ENCODE measurements at regions not wholly inside any gene's neighbourhood (a gene's known extent, or its start where the extent isn't known, plus 50 kb on each side); places are given as distances from the start of the nearest gene placed in this dataset.

DNA sequence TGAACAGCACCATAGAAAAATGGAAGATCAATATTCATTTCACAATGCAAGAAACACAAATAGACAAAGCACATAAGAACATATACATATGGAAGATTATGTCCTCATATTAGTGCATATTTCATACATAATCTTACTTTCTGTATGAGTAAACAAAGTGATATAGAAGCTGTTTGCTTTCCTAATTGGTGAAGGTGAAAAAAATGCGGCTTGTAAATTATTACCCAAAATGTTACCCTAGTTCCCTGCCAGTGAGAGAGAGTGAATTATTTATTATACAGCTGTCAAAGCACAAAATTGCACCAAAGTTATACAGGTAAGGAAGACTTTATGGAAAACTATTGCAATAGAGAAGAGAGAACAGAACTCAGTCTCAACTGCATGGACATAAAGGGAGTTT, 1485.0 kb upstream of the CDH9 start:
- DNase-seq (ENCODE audit: low spot score in 2 of 2) = no peak
- intact Hi-C loops (cut with DNase I; ENCODE audit: low total_unique reads) = no loop called here
- H3K27me3 ChIP-seq = no peaks in the 10 kb centered on the region
- no peak overlapping the region for H3K27ac ChIP-seq
- no peak for TF ChIP-seq POLR2AphosphoS5 (IDR thresholded peaks at IDR 0.05)
- TF ChIP-seq CTCF (IDR thresholded peaks at IDR 0.05) = no peak
- TF ChIP-seq POLR2A (IDR thresholded peaks at IDR 0.05) = no peak
- no peak overlapping the region for H3K4me3 ChIP-seq
- H3K4me1 ChIP-seq = no peaks in the 10 kb centered on the region
- H3K9me3 ChIP-seq = peaks cover 0 to 8% of the 10 kb centered on the region in 2 donors
- H3K36me3 ChIP-seq = no peaks in the 10 kb centered on the region

GRCh38 chr5:28517691-28518090, 1479.3 kb upstream of the CDH9 start:
- intact Hi-C loops (cut with DNase I; ENCODE audit: low total_unique reads) = no loop called here
- H3K27me3 ChIP-seq = no peaks in the 10 kb centered on the region
- H3K4me3 ChIP-seq = no peak overlapping the region
- H3K36me3 ChIP-seq = no peaks in the 10 kb centered on the region
- TF ChIP-seq POLR2AphosphoS5 (IDR thresholded peaks at IDR 0.05) (no peak), CTCF (IDR thresholded peaks at IDR 0.05) (no peak), POLR2A (IDR thresholded peaks at IDR 0.05) (no peak)
- DNase-seq (ENCODE audit: low spot score in 2 of 2) = no peak
- H3K4me1 ChIP-seq = no peaks in the 10 kb centered on the region
- peaks cover 0 to 8% of the 10 kb centered on the region in 2 donors for H3K9me3 ChIP-seq
- no peak overlapping the region for H3K27ac ChIP-seq

- Histone ChIP-seq H3K9me3 (peaks cover 0 to 8% of the 10 kb centered on the region in 2 donors), H3K4me1 (no peaks in the 10 kb centered on the region), H3K36me3 (no peaks in the 10 kb centered on the region), H3K27me3 (no peaks in the 10 kb centered on the region), H3K27ac (no peak overlapping the region), H3K4me3 (no peak overlapping the region)
- no peak for DNase-seq (ENCODE audit: low spot score in 2 of 2)
- no peak for TF ChIP-seq POLR2A (IDR thresholded peaks at IDR 0.05)
- TF ChIP-seq CTCF (IDR thresholded peaks at IDR 0.05) = no peak
- no peak for TF ChIP-seq POLR2AphosphoS5 (IDR thresholded peaks at IDR 0.05)
- intact Hi-C loops (cut with DNase I; ENCODE audit: low total_unique reads) = no loop called here
These were observed 1478.3 kb upstream of the CDH9 start for GRCh38 chr5:28516722-28517121.

- intact Hi-C loops (cut with DNase I; ENCODE audit: low total_unique reads) = no loop called here
- TF ChIP-seq POLR2AphosphoS5 (IDR thresholded peaks at IDR 0.05) = no peak
- Histone ChIP-seq H3K27me3 (no peaks in the 10 kb centered on the region), H3K36me3 (no peaks in the 10 kb centered on the region), H3K27ac (no peak overlapping the region), H3K4me1 (no peaks in the 10 kb centered on the region), H3K4me3 (no peak overlapping the region), H3K9me3 (no peaks in the 10 kb centered on the region)
- no peak for DNase-seq (ENCODE audit: low spot score in 2 of 2)
These were observed 1474.3 kb upstream of the CDH9 start for GRCh38 chr5:28512648-28513047.

GRCh38 chr5:28505121-28505520, 1466.7 kb upstream of the CDH9 start:
- H3K9me3 ChIP-seq = no peaks in the 10 kb centered on the region
- H3K4me1 ChIP-seq = no peaks in the 10 kb centered on the region
- TF ChIP-seq POLR2AphosphoS5 (IDR thresholded peaks at IDR 0.05) (no peak), CTCF (IDR thresholded peaks at IDR 0.05) (no peak), POLR2A (IDR thresholded peaks at IDR 0.05) (no peak)
- DNase-seq (ENCODE audit: low spot score in 2 of 2) = no peak
- no peaks in the 10 kb centered on the region for H3K36me3 ChIP-seq
- no peak overlapping the region for H3K4me3 ChIP-seq
- intact Hi-C loops (cut with DNase I; ENCODE audit: low total_unique reads) = loop anchor here (10.0 kb wide), 1 partner anchor 420 kb away; no protein-coding TSS in a partner anchor
- no peaks in the 10 kb centered on the region for H3K27me3 ChIP-seq
- H3K27ac ChIP-seq = no peak overlapping the region

GRCh38 chr5:28500511-28500910, 1462.1 kb upstream of the CDH9 start:
- DNase-seq (ENCODE audit: low spot score in 2 of 2) = no peak
- intact Hi-C loops (cut with DNase I; ENCODE audit: low total_unique reads) = loop anchor here (10.0 kb wide), 1 partner anchor 416 kb away; no protein-coding TSS in a partner anchor
- H3K4me1 ChIP-seq = no peaks in the 10 kb centered on the region
- no peak overlapping the region for H3K4me3 ChIP-seq
- no peaks in the 10 kb centered on the region for H3K36me3 ChIP-seq
- no peaks in the 10 kb centered on the region for H3K9me3 ChIP-seq
- no peaks in the 10 kb centered on the region for H3K27me3 ChIP-seq
- TF ChIP-seq POLR2AphosphoS5 (IDR thresholded peaks at IDR 0.05) (no peak), POLR2A (IDR thresholded peaks at IDR 0.05) (no peak), CTCF (IDR thresholded peaks at IDR 0.05) (no peak)
- no peak overlapping the region for H3K27ac ChIP-seq
